BJ (cell line): ENCODE measurements at regions not wholly inside any gene's neighbourhood (a gene's known extent, or its start where the extent isn't known, plus 50 kb on each side); places are given as distances from the start of the nearest gene placed in this dataset.
"Not testable (repeated sequence)": the region's sequence is repeated elsewhere in the genome, so short reads cannot be mapped to it uniquely, and the experiment has no call there.

Experiments
- CTCF ChIA-PET: fragments of 350-600 bp; formaldehyde crosslinking; extraction: SDS; loops from one replicate; lab custom pipeline; 2021; ENCODE audit warnings: antibody characterized with exemption, inconsistent platforms; lab: Yijun Ruan, JAX
- POLR2A ChIA-PET: fragments of 300-600 bp; sonication (Branson Sonifier 250); formaldehyde crosslinking; extraction: SDS; loops from one replicate; lab custom pipeline; 2021; ENCODE audit warnings: antibody characterized with exemption; lab: Charles Lee
- DNase-seq: peaks from one replicate; pipeline ENCODE4 v3.0.0-alpha.2; 2011; ENCODE audit warnings: low read depth
- H3K27me3 ChIP-seq: 2 replicates; pipeline ENCODE4 v1.6.0; 2011; ENCODE audit warnings: low read length; ENCODE audit not compliant: control insufficient read depth, insufficient read depth
- H3K36me3 ChIP-seq: 2 replicates; pipeline ENCODE4 v1.5.1; 2011; ENCODE audit warnings: low read length; ENCODE audit not compliant: control insufficient read depth, insufficient read depth
- H3K4me3 ChIP-seq: 2 replicates; pipeline ENCODE4 v1.5.1; 2011; ENCODE audit warnings: low read depth, mild to moderate bottlenecking, control low read depth, low read length

GRCh38 chr15:85196697-85197096 lies 183.7 kb upstream of the AKAP13 start:
- DNase-seq, CTCF ChIA-PET, H3K36me3 ChIP-seq, H3K4me3 ChIP-seq, POLR2A ChIA-PET, H3K27me3 ChIP-seq: not testable (repeated sequence)

DNA sequence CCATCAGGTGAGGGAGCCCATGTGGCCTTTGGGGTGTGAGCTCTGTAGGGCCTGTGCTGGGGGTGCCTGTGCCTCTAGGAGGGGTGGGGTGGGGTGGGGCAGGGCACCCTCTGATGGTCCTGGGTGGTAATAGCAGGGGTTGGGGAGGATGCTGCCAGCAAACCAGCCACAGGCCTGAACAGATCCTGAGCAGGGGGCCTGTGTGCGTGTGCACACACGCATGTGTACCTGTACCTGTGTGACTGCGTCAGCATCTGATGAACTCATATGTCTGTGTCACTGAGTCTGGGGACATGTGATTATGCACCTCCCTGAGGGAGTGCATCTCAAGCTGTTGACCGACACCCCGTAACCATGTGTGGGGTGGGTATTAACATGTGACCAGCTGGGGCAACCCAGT lies 182.8 kb upstream of the AKAP13 start:
- H3K27me3 ChIP-seq, POLR2A ChIA-PET, DNase-seq, H3K4me3 ChIP-seq, H3K36me3 ChIP-seq, CTCF ChIA-PET: not testable (repeated sequence)

DNA sequence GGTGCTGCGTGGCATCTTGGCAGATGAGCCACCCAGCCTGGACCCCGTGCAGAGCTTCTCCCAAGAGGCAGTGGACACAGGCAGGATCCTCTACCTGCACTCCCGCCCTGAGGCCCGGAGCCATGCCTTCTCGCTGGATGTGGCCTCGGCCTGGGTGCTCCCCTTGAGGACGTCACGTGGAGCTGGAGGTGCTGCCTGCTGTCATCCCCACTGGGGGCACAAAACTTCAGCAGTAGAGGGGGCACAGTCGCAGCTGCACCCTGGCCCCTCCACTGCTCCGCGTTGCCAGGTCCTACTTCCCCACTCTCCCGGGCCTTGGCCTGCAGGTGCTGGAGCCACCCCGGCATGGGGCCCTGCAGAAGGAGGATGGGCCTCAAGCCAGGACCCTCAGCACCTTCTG lies 182.0 kb upstream of the AKAP13 start:
- DNase-seq, H3K36me3 ChIP-seq, H3K27me3 ChIP-seq, POLR2A ChIA-PET, CTCF ChIA-PET, H3K4me3 ChIP-seq: not testable (repeated sequence)

GRCh38 chr15:85200215-85200614 lies 180.2 kb upstream of the AKAP13 start:
- H3K4me3 ChIP-seq, CTCF ChIA-PET, H3K27me3 ChIP-seq, H3K36me3 ChIP-seq, DNase-seq, POLR2A ChIA-PET: not testable (repeated sequence)

DNA sequence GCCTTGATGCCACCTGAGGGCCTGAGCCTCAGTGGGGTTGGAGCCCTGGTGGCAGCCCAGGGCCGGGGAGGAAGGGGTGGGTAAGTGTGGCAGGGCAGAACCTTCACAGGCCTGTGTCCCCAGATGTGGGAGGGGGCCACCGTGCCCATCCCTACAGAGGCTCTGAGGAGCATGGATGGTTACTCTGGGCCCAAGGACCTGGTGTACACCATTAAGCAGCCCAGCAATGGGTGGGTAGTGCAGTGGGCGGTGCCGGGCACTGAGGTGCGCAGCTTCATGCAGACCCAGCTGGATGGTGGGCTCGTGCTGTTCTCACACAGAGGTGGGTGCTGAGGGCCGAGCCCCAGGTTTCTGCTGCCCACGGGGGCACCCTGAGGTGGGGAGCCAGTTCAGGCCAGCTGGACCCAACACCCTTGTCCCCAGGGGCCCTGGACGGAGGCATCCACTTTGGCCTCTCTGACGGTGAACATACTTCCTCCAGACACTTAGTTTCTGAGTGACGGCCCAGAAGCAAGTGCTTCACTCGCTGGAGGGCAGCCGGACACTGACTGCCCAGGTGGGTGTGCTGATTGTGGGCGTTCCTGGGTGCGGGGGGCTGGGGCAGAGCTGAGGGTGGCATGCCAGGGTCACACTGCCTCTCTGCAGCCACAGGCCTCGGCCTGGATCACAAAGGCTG lies 179.1 kb upstream of the AKAP13 start:
- CTCF ChIA-PET, H3K4me3 ChIP-seq, H3K27me3 ChIP-seq, POLR2A ChIA-PET, H3K36me3 ChIP-seq, DNase-seq: not testable (repeated sequence)

- H3K4me3 ChIP-seq, H3K27me3 ChIP-seq, CTCF ChIA-PET, DNase-seq, POLR2A ChIA-PET, H3K36me3 ChIP-seq: not testable (repeated sequence)
These were observed 175.9 kb upstream of the AKAP13 start for GRCh38 chr15:85204481-85204880.

GRCh38 chr15:85233791-85234325 lies 146.5 kb upstream of the AKAP13 start:
- not testable (repeated sequence) for H3K27me3 ChIP-seq

DNA sequence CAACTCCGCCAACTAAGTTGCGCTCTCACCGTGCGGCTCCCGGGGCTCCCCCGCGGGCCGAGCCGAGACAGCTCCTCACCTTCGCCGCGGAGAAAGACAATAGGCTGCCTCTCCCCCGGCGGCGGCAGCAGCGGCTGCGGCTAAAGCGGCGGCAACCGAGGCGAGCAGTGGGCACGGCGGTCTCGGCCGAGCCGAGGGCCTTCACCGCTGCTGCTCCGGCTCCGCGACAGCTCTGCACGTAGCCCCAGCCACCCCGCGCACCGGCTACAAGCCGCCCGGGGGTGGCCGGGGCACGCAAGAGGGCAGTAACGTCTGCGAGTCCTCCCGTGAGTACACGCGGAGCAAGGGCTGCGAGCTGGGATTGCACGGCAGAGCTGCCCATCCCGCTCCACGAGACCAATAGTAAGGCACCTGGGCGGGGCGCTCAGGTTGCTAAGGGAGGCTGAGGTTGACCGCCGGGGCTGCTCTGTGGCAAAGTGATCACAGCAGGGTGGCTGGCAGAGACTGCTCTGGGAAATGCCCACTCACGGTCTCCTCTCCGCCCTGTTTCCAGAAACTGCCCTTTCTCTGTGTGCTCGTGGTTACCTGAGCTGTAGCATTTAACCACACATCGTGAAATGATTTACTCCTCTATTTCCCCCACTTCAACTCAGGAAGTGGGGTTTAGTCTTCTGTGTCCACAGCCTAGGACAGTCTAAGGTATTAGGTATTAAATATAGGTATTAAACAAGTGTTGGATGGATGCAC lies 145.8 kb upstream of the AKAP13 start:
- CTCF ChIA-PET, H3K36me3 ChIP-seq, POLR2A ChIA-PET, DNase-seq, H3K4me3 ChIP-seq, H3K27me3 ChIP-seq: not testable (repeated sequence)

More at GRCh38 chr15:85233791-85234325, 146.5 kb upstream of the AKAP13 start:
- peak overlapping the region; percentile 45 for H3K4me3 ChIP-seq
- DNase-seq, CTCF ChIA-PET, POLR2A ChIA-PET, H3K36me3 ChIP-seq: not testable (repeated sequence)

DNA sequence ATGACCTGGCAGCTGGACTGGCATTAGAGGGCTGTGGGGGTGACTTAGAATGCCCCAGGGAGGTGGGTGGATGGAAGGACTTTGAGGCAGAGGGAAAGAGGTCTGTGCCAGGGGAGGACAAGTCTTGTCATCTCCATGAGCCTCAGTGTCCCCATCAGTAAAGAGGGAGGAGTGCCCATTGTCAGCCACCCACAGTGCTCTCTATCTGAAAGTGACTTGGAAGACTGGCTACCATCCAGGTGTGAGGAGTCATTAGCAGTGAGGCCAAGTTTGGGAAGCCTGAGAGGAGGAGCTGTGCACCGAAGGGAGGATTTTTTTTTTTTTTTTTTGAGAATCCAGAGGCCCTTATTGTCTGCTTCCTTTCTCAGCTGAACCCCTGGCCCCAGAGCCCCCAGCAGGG lies 136.3 kb upstream of the AKAP13 start:
- H3K4me3 ChIP-seq, H3K27me3 ChIP-seq, H3K36me3 ChIP-seq, CTCF ChIA-PET, DNase-seq, POLR2A ChIA-PET: not testable (repeated sequence)

- CTCF ChIA-PET = not testable (repeated sequence)
These were observed 129.4 kb upstream of the AKAP13 start for GRCh38 chr15:85250938-85251542.

GRCh38 chr15:85253196-85253915 lies 127.0 kb upstream of the AKAP13 start:
- H3K27me3 ChIP-seq, DNase-seq, CTCF ChIA-PET, H3K4me3 ChIP-seq, H3K36me3 ChIP-seq, POLR2A ChIA-PET: not testable (repeated sequence)

More at GRCh38 chr15:85250938-85251542, 129.4 kb upstream of the AKAP13 start:
- H3K4me3 ChIP-seq, DNase-seq, H3K36me3 ChIP-seq, H3K27me3 ChIP-seq, POLR2A ChIA-PET: not testable (repeated sequence)

DNA sequence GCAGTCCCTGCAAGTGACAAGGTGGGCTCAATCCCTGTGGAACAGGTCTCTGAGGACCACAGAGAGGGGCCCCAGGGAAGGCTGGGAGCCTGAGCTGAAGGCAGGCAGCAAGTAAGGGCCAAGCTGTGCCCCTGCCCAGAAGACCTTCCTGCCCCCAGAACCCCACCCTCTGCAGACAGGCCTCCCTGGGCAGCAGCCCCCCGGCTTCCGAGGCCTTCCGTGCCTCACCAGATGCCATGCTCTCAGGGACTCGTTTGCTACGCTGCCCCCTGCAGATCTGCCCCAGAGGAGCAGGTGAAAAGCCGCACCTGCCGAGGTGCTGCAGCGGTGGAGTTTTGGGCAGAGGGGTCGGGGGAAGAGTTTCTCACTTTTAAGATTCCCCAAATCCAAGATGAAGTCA lies 125.4 kb upstream of the AKAP13 start:
- H3K4me3 ChIP-seq, H3K36me3 ChIP-seq, H3K27me3 ChIP-seq, POLR2A ChIA-PET, CTCF ChIA-PET, DNase-seq: not testable (repeated sequence)
